ENCODE measurements at regions not wholly inside any gene's neighbourhood (a gene's known extent, or its start where the extent isn't known, plus 50 kb on each side); places are given as distances from the start of the nearest gene placed in this dataset.

DNA sequence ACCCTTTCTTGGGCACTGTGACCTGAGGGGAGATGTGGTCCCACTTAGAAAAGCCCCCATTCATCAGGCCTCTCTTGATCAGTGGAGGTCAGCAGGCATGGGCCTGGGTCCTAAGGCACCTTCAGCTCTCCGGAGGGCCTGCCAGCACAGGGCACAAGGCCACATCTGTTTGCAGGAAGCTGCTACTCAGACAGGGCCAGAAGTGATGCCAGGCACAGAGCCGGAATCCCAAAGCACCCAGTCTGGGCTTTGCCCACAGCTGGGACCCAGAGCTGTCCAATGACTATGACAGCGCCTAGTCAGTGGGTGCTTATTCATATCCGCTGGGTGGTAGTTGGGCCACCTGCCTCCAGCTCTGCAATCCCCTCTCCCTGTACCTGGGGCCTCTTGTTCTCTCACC, 63.2 kb upstream of the ELN start:
- no peak for DNase-seq

DNA sequence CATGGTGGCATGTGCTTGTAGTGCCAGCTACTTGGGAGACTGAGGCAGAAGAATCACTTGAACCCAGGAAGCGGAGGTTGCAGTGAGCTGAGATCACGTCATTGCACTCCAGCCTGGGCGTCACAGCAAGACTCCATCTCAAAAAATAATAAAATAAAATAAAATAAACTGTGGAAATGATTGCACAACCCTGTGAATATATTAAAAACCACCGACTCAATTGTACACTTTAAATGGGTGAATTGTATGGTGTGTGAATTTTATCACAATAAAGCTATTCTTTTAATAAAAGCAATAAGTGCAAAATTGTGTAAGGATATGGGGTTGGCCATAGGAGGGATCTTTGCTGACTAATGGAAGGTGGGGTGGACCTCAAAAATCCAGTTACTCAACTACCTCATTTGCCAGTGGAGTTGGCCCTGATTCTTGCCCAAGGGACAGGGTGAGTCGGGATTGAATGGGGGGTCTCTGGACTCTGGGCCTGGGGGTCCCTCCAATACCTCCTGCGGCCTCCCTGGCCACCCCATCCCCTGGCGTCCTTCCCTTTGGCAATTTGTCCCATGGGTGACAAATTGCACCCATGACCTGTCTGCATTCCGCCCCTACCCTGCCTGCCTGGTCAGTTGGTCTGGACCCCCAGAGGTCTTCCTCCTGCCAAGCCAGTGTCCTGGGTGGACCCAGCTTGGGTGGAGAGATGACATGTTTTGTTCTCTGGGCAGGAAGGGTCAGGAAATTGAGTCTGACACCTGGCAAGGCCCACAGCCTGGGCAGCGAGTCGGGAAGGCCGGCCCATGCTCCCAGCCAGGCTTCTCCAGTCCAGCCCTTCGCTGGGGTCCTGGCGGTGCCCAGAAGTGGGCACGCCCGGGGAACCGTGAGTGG, 61.7 kb upstream of the ELN start:
- no peak for DNase-seq

DNA sequence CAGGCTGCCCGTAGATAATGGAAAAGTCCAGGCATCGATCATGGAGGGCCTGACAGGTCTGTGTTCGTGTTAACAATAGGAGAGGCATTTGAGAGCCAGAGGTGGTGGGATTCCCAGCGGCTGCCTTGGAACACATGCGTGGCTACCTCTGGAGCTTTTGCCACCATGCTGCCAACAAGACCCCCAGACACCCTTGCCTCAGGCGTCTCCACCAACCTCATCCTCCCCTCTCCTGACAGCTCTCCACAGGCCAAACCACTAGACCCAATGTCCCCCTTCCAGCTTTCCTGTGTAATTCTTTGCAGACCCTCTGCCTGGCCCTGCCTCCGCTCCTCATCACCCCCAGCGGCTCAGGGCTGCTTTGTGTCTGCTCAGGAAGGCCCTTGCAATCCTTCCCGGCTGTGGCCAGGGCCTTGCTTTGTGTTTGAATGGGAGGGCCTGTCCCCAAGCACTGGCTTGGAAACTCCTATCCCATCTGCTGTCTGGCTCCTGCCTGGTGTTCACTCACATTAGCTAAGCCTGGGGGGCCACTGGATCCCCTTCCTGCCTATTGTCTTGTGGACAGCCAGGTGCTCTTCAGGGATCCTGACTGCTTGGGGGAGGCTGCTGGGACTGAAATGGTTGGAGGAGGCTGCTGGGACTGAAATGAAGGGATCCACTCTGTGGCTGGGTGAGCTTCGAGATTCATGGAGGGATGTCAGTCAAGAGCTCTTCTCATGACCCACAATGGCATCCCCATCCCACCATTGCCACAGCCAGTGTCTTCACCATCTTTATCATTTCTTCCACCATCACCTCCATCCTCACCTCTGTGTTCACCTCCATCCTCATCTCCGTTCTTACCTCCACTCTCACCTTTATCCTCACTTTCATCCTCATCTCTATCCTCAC, 60.8 kb upstream of the ELN start:
- DNase-seq: no peak

DNA sequence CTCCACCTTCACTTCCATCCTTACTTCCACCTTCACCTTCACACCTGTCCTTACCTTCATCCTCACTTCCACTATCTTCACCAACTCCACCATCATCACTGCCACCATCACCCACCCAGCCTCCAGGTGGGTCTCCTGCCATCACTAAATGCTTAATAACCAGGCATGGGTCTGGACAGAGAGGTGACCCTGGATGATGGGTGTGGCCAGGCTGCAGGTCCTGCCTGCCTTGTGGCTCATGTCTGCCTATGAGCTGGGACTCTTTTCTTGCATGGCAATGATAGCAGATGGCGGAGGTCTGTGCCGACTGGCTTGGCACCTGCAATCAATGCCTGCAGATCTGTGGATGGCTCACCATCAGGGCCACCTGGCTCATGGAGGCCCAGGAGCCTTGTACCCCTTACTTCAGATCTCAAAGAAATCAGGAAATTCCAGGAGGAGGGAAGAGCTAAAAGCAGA, 60.1 kb upstream of the ELN start:
- no peak for DNase-seq

DNA sequence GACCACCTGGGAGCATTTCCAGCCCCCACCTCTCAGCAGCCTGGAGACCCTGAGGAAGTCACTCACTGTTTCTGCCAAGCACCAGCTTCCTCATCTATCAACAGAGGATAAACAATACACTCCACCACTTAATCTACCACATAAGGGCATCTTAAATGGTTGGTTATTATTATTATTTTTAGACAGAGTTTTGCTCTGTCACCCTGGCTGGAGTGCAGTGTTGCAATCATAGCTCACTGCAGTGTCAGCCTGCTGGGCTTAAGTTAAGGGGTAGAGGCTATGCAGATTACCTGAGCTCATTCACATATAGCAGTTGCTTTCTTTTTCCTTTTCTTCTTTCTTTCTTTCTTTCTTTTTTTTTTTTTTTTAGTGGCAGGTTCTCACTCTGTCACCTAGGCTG, 59.5 kb upstream of the ELN start:
- no peak for DNase-seq

DNA sequence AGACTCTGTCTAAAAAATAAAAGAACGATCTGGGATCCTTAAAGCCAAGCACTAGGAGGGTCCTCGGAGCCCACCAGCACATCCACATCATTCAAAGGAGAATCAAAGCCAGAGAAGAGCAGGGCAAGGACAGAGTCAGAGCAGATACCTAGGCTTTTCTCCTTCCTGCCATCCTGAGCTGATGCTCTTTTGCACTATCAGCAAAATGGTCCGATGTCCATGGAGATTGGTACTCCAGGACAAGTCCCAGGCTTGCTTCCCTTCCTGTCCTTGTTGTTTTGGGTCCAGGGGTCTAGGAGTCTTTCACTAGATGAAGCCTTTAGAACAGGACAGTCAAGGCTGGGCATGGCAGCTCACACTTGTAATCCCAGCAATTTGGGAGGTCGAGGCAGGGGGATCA, 58.0 kb upstream of the ELN start:
- DNase-seq: no peak

DNA sequence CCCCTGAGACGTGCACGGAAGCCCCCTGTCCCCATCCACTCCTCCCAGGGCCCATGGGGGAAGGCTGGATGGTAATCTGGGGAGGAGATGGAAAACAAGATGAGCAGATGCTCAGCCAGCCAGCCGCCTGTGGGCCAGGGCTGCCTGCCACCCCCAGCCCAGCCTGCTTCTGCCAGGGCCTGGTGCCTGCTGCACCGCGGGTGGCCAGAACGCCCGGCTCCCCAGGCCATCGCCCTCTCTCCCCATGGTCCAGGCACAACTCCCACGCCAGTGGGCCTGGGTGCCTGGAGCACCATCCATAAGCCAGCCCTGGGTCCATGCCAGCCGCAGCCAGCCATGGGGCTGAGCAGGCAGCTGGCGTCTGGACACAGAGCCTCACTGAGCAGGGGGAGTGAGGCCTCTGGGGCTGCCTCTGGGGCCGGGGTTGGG, 57.2 kb upstream of the ELN start:
- DNase-seq: peak; percentile 52

DNA sequence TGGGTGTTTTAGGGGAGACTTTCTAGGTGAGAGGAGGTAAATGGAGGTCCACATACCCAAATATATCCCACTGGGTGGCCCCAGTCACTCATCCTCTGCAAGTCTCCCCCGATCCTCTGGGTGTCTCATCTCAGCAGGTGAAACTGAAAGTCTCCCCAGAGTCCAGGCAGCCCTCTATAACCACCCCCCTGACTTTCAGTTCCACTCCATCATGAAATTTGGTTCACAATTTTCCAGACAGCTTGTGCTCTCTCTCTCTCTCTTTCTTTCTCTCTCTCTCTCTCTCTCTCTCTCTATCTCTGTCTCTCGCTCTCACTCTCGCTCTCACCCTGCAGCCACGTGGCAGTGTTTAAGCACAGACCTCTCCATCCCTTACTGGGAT, 56.7 kb upstream of the ELN start:
- DNase-seq: no peak

DNA sequence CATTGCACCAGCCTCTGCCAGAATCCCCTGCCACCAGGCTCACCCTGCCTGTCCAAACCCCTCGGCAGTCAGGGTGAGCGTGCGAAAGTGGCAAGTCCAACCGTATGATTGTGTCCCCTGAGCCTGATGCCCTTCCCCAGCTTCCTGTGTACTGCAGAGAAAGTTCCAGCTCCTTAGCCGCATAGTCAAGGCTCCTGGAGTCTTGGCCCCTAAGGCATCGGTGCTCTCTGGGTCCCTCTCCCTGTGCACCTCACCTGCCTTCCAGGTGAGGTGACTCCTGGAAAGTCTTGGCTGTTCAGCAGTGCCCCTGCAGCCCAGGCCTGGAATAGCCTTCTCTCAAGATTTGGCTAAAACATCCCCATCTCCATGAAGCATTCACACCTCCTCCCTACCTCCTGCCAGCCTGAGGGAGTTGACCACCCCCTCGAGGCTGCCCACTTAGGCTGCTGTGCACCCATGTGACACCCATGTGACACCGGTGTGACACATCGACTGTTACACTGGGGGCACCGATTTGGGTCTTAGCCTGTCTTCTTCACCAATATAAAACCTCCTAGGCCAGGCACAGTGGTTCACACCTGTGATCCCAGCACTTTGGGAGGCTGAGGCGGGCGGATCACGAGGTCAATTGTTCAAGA, 56.1 kb upstream of the ELN start:
- DNase-seq: no peak

DNA sequence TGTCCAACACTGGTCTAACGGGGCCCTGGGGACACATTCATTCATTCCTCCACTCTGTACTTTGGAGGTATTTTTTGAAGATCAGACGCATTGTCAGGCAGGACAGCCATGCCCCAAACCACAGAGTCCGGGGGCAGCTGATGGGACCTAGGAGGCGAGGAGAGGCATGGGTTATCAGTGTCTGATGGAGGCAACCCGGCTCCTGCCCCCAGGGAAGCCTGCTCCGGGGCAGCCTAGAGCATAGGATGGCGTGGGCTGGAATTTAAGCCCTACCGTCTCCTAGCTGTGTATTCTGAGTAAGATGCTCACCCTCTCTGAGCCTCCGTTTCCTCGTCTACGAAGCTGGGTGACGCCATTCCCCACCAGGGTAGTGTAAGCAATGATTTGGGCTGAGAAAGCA, 55.4 kb upstream of the ELN start:
- no peak for DNase-seq

DNA sequence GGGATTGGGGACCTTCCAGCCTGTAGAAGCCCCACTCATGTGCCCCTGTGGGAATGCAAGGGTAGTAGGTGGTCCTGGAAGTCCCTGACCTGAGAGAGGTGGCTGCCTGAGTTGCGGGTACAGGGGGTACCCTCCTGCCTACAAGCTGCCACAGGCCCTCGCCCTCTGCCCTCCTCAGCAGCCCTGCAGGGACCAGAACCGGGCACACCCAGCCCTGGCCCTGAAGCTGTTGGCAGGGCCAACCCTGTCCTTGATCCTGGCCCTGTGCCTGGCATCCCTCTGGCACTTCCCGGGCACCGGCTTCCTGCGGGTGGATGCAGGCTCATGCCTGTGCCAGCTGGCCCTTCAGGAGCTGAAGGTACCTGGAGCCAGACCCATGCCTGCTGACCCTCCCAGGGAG, 54.9 kb upstream of the ELN start:
- DNase-seq: no peak

DNA sequence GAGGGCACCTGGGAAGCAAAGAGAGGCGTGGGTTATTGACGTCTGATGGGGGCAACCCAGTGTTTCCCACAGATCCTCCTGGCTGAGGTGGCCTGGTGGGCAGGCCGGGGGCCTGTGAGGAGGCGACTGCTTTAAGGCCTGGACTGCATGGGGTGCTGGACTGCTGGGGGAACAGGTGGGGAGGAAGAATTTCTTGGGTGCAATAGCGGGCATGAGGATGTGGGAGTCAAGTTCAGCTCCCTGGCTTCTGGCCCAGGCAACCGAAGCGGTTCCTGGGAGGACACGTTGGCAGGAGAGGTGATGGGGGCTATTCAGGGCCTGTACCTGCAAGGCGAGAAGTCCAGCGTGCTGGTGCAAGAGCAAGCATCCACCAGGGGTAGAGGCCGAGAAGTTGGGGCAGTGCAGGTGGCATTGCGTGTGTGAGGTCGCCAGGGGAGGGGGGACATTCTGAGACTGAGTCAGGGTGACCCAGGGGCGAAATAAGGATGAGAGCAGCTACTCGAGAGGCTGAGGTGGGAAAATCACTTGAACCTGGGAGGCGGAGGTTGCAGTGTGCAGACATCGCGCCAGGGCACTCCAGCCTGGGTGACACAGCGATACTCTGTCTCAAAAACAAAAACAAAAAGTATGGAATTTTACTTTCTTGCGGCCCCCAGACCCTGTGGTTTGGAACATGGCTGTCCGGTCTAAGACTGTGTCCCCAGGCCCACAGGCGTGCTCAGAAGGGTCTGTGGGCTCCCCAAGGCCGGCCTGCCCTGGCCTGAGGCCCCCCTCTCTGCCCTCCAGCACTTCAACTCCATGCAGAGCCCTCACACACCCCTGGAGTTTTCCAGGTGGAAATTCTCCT, 53.6 kb upstream of the ELN start:
- no peak for DNase-seq

DNA sequence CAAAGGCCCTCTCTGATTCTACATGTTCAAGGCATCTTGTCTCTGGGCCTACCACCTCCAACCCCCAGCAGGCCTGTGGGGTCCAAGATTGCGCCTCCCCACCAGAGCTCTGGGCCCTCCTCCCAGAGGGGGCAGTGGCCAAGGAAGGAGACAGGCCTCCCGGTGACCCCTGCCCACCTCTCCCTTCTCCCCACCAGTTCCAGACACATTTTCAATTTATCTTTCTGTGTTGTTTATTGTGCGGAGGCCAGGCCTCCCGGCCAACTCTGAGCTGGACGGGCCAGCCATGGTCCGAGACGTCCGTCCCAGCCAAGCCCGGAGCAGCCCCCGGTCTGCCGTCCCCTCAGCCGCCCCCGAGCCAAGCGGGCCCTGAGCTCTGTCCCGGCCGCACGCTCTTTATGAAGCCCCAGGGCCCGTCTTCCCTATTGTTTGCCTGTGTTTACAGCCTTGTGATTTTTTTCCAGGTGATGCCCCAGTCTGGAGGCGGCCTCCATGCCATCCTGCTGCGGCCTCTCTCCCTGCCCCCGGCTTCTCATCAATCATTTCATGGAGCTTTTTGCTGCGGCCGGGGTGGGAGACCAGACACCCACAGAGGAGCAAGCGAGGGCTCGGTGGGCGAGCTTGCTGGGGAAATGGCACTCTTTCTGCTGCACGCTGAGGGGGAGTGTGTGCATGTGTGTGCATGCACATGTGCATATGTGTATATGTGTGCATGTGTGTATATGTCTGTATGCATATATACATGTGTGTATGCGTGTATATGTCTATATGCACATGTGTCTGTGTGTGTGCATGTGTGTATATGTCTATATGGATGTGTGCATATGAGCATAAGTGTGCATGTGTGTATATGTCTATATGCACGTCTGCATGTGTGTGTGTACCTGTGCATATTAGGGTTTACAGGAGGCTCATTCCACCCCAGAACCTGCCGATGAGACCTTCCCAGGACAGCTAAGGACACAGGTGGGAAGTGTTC, 52.7 kb upstream of the ELN start:
- no peak for DNase-seq

DNA sequence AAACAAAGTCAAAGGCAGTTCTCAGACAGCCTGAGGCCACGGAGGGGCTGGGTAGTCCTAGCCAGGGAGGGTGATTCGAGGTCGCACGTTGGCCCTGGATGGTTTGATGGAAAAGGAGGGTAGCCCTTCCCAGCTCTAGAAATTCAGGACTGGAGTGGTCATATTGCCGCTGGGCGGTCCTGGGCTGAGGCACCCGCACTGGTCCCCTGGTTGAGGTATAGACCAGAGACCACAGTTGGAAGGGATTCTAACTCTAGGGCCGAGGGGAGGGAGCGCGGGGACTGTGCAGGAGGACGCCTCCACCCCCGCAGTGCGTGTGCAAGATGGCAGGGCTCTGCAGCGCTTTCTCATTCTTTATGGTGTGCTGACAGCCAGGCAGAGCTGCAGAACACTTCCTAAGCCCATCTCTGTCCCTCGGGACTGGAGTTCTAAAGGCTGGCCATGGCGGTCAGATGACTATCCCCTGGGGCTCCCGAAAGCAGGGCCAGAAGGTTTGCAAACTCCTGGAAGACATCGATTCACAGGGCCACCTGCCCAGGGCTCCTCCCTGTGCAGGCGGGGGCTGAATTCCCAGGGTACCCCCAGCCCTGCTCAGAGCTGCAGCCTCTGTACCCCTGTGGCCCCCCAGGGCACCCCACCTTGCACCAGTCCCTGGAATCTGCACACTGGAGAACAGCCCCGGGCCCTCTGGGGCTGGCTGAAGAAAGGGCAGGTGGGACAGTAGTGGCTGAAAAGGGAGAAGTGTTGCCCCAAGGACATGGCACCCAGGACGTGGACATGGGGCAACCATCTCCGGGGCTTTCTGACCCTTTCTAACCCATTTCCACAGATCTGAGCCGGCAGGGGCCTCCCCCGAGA, 51.0 kb upstream of the ELN start:
- no peak for DNase-seq

DNA sequence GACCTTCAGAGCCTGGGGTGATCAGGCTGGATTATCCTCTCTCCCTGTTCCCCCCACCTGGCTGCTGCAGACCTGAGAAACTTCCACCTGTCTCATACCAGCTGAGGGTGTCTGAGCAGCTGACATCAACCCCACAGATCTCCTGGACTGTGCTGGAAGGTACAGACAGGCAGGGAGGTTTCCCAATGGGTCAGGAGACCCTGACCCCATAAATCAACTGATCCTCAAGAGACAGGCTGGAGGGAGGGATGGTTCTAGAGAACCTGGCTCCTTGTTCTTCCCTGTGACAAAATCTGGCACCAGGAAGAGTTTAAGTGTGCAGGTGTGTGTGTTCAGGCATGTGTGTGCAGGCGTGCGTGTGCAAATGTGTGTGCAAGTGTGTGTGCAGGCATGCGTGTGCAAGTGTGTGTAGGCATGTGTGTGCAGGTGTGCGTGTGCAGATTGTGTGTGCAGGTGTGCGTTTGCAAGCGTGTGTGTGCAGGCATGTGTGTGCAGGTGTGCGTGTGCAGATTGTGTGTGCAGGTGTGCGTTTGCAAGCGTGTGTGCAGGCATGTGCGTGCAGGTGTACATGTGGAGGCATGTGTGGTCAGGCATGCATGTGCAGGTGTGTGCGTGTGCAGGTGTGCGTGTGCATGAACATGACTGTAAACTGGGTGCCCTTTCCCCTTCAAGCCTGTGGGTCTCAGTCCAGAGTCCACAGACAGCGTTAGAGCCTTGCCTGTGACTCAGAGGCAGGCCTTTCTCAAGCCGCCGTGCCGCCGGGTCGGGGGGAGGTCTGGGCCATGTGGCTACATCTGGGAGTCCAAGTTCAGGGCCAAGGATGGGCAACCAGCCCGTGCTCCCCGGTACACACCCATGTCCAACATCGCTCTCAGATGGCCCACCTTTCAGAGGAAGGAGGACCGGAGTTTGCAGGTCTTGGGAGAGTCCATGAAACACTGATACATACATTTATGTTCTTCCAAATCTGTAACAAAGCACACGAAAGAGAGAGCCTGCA, 50.1 kb upstream of the ELN start:
- no peak for DNase-seq

All from right hindlimb (tissue), 1 donor.